Epithelial cell of proximal tubule (primary cell): ENCODE measurements at regions not wholly inside any gene's neighbourhood (a gene's known extent, or its start where the extent isn't known, plus 50 kb on each side); places are given as distances from the start of the nearest gene placed in this dataset.
A peak's percentile ranks its signal among the peaks of the same experiment; 100 is the strongest.

Experiments used
- DNase-seq: peaks from one replicate; pipeline ENCODE4 v3.0.0-alpha.2; 2011; ENCODE audit warnings: low read depth
- H3K4me3 ChIP-seq: 2 replicates; pipeline ENCODE4 v1.5.1; 2011; ENCODE audit warnings: low read depth, mild to moderate bottlenecking, low read length
- TF ChIP-seq, protein P1 (sequence below): conservative IDR thresholded peaks from 2 replicates; pipeline ENCODE4 v1.5.1; 2012; ENCODE audit warnings: low read depth, mild to moderate bottlenecking, low read length

DNA sequence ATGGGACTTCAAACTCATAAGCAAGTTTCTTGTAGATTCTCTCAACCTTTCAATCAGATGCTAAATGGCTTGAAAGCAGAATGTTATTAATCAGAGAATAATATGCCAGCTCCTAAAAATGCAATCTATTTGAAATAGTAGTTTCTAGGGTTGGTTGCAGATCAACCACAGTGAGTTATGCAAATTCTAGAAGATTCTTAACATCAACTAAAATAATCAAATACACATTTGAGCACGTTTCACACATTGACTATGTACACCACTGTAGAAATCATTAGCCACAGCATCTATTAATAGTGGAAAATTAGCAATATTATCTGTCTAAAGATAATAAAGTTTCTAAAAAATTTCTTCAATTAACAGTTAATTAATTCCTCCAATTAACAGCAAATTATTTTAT lies 141.9 kb upstream of the GJE1 start:
- no peak overlapping the region for H3K4me3 ChIP-seq
- no peak for DNase-seq
- TF ChIP-seq, protein P1, sequence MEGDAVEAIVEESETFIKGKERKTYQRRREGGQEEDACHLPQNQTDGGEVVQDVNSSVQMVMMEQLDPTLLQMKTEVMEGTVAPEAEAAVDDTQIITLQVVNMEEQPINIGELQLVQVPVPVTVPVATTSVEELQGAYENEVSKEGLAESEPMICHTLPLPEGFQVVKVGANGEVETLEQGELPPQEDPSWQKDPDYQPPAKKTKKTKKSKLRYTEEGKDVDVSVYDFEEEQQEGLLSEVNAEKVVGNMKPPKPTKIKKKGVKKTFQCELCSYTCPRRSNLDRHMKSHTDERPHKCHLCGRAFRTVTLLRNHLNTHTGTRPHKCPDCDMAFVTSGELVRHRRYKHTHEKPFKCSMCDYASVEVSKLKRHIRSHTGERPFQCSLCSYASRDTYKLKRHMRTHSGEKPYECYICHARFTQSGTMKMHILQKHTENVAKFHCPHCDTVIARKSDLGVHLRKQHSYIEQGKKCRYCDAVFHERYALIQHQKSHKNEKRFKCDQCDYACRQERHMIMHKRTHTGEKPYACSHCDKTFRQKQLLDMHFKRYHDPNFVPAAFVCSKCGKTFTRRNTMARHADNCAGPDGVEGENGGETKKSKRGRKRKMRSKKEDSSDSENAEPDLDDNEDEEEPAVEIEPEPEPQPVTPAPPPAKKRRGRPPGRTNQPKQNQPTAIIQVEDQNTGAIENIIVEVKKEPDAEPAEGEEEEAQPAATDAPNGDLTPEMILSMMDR = no peak

DNA sequence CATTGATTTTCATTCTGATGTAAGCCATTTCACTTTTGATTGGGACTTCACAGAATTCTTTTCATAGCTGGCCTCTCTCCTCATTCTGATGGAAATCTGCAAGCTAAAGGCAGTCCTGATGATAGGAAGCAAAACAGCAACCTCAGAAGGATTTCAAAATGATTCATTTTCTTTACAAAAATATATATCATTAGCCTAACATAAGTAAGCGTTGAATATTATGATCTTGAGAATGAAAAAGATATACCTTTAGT lies 143.1 kb upstream of the GJE1 start:
- TF ChIP-seq, protein P1 = no peak
- H3K4me3 ChIP-seq = no peak overlapping the region
- DNase-seq = no peak

DNA sequence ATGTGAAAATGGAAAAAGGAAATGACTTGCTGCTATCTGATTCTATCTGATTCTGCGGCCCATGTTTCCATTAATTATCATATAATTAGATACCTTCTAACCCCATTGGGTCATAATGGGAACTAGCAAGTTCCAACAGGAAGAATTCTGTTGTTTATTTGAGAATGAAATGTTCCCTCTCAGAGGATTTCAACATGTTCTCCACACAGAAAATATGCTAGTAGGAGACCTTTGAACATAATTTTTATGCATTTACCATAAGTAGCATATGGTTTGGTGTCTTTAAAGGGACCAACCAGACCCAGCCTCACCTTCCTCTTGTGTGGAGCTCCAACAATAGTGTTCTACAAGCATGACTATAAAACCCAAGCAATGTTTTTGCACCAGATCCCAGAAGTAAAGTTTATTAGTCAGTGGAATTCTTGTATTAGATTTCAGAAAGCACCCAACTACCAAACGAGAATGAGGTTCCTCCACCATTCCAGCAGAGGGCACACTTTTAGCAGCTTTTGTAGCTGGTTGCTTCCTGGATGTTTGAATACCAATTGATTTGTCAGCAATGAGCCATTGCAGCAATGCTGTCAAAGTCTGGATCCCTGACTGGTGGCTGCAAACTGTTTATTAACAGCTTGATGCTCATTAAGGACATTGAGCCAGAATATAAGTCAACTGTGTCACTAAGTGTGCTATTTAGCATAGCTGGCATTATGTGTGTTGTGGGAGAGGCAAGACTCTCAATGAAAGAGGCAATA lies 143.6 kb upstream of the GJE1 start:
- TF ChIP-seq, protein P1 = peak; percentile 94
- DNase-seq = peak; percentile 64
- no peak overlapping the region for H3K4me3 ChIP-seq

DNA sequence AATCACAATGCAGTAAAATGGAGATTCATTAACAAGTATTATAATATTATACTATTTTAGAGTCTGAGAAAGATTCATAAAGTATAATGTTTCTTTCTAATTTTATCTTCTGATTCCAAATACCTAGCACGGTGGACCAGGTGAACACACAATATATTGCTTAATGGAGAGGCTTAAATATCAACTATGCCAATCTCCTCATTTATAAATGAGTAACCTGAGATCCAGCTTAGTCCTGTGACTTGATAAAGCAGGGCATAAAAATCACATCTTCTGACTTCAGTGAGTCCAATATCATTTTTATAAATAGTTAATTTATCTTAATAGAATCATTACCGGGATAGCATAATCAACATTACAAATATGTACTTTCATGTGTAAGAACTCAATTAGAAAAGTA lies 144.4 kb upstream of the GJE1 start:
- no peak for DNase-seq
- TF ChIP-seq, protein P1 = no peak
- H3K4me3 ChIP-seq = no peak overlapping the region

DNA sequence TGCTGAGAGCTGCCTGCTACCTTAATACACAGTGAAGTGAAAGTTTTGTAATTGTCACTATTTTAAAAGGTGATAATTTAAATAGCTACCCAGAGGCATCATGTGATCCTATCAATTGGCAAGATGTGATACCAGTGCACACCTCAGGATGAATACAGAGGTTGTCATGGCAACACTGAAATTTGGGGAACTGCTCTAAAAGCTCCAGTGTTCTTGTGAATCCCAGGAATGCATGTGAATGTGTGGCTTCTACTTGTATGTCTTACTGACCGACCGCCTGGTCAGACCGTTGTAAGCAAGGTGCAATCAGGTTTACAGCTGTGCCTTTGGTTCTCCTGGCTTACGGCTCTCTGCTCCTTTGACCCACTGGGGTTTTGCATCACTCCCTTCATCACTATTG lies 146.3 kb upstream of the GJE1 start:
- H3K4me3 ChIP-seq = no peak overlapping the region
- no peak for DNase-seq
- TF ChIP-seq, protein P1 = no peak

DNA sequence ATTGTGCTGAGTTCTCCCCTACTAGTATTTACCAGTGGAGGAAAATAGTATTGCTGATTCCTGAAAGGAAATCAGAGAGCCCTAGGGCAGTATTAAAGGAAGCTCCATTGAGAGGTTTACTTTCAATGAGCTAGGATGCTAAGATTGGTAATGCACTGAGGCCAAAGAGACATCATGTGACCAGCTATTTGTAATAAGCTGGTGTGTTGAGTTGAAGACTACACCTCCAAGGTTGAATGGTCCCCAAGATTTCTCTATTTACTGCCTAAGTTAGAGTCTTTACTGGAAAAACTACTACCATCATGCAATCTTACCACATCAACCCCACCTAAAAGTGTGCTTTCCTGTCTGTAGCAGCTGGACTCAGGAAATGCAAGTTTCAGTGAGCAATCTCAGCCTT lies 151.5 kb upstream of the GJE1 start:
- no peak for DNase-seq
- no peak overlapping the region for H3K4me3 ChIP-seq
- TF ChIP-seq, protein P1 = no peak

DNA sequence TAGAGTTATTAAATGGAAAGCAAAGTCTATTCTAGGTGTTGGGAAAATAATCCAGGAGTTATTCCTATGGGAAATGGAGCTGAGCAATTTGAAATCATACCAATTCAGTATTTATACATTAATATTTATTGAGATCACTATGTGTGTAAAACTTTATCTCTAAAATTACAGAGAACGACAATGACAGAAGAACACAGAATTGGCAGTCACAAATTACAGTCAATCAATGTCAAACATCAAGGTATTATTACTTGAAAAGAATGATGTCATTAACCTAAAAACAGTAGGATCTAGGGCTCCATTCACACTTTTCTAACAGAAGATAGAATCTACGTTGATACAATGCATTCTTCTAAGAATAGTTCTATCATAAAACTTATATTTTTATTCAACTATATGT lies 154.9 kb upstream of the GJE1 start:
- TF ChIP-seq, protein P1 = no peak
- DNase-seq = no peak
- no peak overlapping the region for H3K4me3 ChIP-seq
